RPMI7951 (cell line): ENCODE measurements at regions not wholly inside any gene's neighbourhood (a gene's known extent, or its start where the extent isn't known, plus 50 kb on each side); places are given as distances from the start of the nearest gene placed in this dataset.
"Not testable (repeated sequence)": the region's sequence is repeated elsewhere in the genome, so short reads cannot be mapped to it uniquely, and the experiment has no call there.

Experiments
- DNase-seq: peaks from one replicate; pipeline ENCODE4 v3.0.0-alpha.2; 2012; ENCODE audit warnings: low read depth

DNA sequence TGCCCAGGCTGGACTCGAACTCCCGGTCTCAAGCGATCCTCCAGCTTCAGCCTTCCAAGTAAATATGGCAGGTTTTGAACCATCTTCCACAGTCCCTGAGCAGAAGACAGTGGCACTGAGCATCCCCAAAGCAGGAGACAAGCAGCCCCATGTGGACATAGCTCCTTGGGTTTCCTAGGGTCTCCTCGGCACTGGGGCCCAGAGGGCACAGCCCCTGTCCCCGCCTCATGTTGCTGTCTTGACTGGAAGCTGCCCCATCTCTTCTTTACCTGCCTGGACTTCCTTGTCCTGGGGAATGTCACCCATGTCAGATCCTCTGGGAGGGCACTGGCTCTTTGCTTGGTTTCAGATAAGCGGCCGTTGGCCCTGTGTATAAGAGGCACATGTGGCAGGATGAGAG, 263.7 kb upstream of the RAB4A start:
- DNase-seq, result no peak

DNA sequence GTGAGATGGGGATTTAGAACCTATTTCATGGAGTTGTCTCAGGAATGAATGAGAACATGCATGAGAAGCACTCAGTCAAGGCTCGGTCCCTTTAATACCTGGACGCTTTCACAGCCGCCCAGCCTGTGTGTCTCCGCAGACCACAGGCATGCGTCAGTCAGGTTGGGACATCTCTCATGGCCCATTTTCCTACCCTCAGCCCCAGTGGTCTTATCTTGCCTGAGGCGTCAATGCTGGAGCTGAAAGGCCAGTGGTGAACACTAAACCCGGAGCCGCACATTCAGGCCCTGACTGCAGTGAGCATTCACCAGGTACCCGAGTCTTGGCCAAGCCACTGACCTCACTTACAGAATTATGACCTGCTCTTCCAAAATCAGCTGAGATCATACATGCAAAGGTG, 263.2 kb upstream of the RAB4A start:
- no peak for DNase-seq

DNA sequence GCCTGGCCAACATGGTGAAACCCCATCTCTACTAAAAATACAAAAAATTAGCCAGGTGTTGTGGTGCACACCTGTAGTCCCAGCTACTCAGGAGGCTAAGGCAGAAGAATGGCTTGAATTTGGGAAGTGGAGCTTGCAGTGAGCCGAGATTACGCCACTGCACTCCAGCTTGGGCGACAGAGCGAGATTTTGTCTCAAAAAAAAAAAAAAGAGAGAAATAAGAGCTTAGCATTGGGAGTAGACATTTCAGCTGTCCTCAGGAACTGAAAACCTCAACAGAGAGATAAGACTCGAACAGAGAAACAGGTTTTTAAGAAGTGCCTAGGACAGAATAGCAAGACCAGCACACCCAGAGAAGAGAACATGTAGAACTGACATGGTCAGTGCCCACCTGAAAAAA, 262.6 kb upstream of the RAB4A start:
- DNase-seq, result not testable (repeated sequence)

DNA sequence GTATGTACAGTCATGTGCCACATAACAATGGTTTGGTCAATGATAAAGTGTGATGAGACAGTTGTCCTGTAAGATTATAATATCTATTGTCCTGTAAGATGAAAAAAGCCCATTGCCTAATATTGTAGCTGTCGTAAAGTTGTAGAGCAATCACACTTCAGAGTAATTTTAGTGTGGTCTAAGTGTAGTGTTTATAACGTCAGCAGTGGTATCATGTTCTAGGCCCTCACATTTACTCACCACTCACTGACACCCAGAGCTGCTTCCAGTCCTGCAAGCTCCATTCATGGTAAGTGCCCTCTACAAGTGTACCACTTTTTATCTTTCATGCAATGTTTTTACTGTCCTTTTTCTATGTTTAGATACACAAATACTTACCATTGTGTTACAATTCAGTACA, 259.9 kb upstream of the RAB4A start:
- no peak for DNase-seq

DNA sequence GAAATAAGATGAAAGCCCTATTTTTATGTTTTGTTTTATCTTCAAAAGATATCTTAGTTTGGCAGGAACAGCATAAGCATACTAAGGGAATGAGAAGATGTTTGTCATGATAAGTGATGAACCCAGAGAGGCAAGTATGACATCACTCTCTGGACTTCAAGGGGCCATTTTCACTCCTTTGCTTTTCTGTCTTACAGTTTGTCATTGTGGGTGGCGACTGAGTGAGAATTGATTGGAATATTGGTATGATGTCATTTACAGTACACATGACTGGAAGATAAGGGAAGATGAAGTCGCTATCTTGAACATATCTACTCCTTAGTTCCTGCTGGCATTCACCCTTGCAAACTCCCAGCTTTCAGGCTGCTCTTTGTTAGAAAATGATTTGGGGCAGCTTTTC, 258.1 kb upstream of the RAB4A start:
- no peak for DNase-seq

DNA sequence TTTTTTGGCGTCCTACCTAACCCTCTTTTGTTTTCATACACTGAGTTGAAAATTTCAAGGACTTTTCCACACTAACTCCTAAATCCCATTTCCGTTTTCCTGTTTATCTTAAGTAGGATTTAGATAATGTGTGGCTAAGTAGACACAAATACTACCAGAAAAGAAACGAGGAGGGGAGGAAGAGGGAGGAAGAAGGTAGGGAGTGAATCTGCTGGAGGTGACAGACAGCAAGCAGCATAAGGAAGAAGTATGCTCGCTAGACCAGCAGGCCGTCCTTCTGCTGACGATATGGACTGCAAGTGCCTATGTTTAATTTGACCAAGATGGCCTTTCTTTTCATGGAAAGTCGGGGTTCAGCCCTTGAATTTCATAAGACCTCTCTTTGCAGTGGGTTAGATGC, 256.9 kb upstream of the RAB4A start:
- no peak for DNase-seq

DNA sequence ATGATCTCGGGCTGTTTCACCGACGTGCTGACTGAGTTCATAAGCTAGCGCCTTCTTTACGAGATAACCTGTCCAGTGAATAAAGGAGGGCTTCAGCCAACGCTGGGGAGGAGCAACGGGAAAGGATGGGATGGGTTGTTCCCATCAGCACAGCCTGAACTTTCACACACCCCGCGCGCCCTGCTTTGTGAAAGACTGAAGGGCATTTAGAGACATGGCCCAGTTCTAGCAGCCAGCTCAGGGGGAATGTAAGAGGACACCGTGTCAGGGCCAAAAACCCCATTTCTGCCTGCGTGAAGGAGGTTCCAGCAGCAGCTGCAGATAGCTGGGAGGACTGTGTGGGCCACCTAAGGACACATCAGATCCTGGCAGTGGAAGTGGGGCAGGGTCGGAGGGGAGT, 255.1 kb upstream of the RAB4A start:
- no peak for DNase-seq

DNA sequence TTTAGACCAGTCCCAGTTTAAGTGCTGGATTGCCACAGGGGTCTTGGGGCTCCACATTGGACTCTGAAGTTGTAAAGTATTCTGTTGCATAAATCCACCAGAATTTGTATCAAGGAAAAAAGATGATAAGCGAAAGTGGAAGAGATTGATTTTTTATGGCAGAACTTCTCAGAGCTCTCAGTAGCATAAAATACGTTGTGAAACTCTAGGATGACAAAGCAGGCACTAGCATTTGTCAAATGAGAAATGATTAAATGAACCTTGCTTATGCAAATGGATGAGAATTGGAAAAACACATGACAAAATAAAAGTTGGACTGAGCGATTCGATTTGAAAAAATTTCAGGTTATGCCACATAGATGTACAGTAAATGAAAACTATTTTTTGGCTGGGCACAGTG, 253.8 kb upstream of the RAB4A start:
- no peak for DNase-seq

DNA sequence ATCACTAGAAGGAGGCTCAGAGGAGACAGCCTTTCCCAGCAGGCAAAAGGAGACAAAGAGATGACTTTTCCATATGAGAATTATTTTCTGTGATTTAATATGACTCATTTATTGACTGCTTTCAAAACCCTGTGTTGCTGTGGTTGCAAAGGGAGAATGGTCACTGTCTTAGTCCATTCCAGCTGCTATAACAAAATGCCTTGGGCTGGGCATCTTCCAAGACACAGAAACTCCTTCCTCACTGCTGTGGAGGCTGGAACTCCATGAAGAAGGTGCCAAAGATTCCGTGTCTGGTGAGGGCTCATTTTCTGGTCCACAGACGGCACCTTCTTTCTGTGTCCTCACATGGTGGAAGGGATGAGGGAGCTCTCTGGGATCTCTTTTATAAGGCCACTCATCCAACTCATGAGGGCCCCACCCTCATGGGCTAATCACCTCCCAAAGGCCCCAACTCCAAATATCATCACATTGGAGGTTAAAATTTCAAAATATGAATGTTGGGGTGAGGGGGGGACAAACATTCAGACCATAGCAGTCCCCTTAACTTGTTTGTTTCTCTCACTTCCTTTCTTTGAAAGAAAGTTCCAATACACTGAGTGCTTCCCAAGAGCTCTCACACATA, 252.1 kb upstream of the RAB4A start:
- DNase-seq, result no peak

DNA sequence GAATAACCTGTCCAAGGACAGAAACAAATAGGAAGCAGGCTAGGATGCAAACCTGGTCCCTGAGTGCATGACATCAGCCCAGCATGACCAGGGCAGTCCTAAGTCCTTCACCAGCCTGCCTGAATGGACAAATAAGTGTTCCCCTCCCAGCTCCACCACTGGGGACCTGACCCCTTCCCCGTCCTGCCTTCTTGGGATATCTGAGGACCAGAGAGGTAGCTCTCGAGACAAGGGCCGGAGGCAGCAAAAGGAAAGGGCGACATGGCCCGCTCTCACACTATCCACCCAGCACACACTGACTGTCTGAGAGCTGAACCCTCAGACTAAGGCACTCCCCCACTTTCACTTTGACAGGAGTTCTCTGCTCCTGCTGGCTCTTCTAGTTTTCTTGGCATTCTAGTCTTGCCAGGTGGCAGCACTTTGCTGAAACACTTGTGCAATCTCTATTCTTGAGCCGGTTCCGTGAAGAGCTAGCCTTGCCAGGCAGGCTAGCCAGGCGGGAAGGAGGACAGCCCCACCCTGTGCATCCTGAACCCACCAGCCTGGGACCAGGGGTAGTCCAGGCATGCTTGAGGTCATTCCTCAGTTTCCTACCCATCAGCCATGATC, 251.1 kb upstream of the RAB4A start:
- no peak for DNase-seq

DNA sequence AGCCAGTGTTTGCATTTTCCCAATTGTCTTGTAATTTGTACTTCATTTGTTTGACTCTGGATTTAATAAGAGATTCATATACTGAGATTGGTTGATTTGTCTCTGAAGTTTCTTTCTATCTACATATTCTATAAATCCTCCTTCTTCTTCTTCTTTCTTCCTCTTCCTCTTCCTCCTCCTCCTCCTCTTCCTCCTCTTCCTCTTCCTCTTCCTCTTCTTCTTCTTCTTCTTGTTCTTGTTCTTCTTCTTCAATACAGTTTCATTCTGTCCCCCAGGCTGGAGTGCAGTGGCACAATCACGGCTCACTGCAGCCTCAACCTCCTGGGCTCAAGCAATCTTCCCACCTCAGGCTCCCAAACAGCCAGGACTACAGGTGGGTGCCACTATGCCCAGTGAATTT, 249.9 kb upstream of the RAB4A start:
- not testable (repeated sequence) for DNase-seq

DNA sequence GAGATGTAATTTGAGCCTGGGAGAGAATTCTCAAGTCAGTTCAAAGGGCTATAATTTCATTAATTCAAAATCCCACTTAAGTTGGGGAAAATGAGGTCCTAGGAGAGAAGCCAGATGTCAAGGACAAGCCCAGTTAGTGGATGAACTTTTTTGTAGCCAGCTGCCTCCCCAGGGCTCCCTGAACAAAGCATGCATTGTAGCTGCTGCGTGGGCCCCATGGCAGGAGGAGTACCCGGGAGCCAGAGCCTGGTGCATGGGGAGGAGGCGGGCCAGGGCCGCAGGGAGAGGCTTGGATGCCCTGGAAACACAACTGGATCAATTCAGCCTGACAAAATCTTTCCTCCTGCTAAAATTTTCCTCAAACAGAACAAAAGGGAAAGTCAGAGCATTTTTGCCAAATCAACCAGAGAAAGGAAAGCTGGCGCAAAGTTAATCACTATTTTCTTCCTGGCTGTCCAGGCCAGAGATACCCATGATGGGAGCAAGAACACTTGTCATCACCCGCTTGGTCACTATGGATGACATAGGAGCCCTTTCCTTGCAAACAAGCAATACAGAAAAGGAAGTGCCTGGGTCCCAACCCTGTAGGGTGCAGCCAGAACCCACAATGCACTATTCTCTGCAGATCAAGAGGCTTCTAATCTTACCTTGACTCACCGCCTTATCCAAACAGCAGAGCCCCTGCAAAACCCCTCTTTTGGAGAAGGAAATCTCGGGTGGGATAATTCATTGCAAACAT, 248.1 kb upstream of the RAB4A start:
- peak; percentile 33 for DNase-seq

DNA sequence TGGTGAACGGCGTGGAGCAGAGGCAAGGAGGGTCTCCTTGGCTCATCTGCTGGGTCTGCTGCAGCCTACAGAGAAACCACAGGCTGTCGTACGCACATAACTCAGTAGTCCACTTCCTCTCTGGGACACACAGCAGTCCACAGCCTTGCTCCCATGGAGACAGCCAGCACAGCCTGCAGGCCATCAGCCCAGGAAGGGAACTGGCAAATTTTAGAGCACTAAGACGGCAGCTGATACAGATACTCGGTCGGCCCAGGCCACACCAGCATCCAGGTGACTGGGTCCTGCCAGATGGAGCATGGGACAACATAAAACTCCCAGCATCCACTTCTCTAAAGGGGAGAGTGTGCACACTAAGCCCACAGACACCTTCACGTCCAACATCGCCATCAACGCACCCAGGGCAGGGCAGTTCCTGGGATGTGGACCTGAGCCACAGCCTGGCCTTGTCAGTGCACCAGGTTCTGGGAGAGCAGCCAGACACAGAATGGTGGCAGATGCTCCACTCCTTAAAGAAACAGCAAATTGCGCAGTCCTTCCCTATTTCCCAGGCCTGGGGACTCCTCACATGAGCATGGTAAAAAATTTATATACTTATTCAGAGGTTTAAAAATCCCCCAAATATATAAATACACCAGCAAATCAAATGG, 247.1 kb upstream of the RAB4A start:
- DNase-seq, result no peak

DNA sequence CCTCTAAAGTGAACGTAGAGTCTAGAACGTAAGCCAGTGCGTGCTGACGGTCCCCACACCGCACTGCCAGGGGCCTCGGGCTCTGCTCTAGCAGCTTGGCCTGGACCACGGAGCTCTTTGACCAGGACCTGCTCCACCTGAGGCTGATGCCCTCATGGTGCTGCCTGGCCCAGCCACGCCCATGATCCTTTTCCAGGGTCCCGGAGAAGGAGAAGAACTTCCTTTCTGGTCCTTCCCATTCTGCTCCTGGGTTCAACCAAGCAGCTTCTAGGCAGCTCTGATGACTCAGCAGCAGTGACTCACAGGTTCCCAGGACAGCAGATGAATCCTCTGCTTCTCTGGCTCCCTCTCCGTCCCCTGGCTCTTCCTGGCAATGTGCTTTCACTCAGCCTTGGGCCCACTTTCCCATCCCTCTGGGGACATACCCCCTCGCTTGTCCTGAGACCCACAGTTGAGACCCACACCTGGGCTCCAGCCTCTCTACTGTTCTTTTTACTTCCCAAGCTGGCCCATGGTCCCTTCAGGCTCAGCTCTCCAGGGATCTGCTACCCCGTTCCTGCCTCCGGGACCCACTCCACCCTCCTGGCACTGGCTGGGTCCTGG, 246.3 kb upstream of the RAB4A start:
- DNase-seq, result peak; percentile 53

DNA sequence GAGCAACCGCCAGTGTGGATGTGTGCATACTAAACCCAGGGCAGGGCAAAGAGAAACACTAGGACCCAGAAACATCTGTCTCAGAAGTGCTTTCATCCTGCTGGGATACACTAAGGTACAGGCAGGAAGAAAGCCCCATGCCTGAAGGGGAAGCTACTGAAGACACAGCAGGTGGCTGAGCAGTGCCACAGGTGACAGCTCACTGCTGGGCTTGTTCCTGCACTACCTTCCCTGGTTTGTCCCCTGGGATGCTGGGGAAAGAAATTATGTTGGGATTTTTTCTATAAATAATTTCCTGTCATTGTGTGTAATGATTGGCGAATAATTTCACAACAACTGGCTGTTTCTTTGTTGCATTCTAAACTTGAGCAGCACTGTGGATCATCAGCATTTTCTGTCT, 245.3 kb upstream of the RAB4A start:
- DNase-seq, result no peak

DNA sequence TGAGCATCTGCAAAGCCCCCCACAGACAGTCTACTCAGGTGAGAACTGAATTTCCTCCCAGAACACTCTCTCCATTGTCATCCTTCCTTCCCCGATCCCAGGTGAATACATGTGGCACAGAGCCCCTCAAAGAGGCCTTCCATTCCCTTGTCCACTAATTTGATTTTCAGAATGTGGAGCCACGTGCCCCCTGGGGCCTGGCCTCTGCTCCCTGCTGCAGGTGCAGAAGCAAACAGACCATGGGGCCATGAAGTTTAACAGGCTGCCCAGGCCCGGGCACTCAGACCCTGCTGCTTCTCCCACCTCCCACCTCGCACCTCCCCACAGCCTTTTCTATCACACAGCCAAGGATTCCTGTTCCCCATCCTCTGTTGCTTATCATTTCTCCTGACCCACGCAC, 243.8 kb upstream of the RAB4A start:
- no peak for DNase-seq

DNA sequence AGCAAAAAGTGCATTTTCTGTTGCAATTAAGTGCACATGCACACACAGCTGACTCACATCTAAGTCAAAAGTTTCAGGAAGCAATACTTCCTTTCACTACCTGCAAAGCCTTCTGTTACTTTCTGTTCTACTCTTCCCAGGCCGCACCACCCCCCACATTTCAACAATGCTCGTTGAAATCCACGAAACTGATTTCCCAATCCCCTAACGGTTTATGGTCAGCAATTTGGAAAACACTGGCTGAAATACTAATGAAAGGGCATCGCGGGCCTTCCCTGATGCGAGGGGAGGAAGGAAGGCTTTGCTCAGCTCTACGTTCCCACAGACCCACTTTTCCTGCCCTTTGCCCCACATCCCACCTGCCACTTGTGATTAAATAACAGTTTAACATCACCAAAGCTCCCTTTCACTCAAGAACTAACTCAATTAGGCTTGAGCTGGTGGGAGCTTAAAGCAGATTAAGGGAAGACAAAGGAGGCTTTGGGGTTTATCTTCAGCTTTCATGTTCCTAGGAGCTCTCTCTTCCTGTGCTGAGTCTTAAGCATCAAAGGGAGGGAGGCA, 243.2 kb upstream of the RAB4A start:
- no peak for DNase-seq

DNA sequence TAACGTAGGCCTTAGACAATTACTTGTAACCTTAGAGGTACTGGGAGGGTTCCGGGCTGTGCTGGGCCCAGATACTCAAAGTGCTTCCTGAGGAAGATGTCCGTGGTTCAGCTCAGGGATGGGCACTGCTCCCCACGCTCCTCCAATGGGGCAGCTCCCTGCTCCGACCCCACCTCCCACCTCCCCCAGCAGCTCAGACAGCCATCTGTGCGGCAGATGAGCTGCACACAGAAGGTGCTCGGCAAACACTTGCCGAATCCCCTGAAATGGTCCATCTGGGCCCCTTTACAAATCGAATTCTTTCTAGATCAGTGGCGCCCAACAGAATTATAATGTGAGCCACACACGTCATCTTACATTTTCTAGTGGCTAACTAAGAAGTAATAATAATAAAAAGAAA, 242.4 kb upstream of the RAB4A start:
- DNase-seq, result no peak

DNA sequence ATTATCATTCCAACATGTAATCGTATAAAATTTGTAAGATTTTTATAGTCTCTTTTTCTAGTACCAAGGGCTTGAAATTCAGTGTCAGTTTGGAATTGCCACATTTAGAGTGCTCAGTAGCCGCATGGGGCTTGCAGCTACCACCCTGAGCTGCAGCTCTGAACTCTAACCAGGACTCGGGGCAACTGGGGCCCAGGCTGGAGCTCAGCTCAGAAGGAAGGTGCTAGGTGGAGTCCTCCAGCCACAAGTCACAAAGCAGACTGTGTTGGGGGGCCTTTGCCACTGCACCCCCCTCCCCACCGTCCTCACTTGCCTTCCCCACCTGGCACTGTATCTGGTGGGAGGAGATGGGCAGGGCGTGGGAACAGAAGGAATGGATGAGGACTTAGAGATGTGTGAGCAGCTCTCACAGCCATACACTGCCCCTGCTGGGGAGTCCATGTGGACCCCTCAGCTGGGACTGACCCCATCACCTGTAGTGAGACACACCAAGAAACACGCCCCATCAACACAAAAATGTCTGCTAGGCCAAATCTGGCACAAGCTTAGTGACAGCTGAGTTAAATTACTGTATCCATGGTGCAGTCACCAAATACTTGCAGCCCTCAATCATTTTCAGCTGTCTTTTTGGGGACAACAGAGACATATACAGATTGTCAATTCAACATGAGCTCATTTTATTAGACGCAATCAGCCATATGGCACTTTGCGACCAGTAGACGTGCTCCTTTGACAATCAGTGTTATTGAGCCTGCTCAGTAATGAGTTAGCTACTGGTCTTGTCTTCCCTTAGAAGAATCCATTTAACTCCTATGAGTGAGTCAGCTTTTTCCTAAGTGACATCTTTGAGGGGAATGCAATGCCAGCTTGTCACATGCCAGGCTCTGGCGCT, 241.7 kb upstream of the RAB4A start:
- no peak for DNase-seq

DNA sequence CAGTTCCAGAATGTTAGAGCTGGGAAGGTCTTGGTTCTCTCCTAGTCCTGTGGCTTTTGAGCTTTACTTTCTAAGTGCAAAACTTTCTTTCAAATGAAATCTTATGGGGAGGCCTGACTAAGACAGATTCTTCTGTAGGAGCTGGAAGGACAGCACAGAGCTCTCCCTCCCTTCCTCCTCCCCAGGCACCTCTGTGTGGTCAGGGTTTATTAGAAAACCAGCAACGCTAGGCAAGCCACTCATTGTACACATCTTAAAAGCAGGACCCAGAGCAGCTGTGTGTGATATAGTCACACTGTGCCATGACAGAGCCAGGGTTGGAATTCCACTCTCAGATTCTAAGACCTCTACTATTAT, 241.1 kb upstream of the RAB4A start:
- DNase-seq, result no peak

DNA sequence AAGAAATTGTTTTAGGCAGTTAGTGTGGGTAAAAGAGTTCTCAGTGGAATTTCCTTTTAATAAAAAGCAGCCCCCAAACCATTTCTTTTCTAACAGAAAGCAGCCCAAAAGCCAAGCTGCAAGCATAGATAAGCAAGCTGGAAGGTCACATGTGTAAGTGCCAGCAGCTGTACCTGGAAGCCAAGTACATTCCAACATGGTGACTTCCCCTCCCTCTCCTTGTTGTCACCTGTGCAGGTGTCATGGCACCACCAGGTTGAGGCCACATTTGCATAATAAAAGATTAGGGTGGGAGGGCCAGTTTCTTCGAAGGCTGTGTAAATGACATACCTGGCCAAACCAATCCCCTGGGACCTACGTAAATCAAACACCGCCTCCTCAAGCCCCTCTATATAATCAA, 240.3 kb upstream of the RAB4A start:
- no peak for DNase-seq
